ENCODE measurements at regions not wholly inside any gene's neighbourhood (a gene's known extent, or its start where the extent isn't known, plus 50 kb on each side); places are given as distances from the start of the nearest gene placed in this dataset.
"Not testable (repeated sequence)": the region's sequence is repeated elsewhere in the genome, so short reads cannot be mapped to it uniquely, and the experiment has no call there.

DNA sequence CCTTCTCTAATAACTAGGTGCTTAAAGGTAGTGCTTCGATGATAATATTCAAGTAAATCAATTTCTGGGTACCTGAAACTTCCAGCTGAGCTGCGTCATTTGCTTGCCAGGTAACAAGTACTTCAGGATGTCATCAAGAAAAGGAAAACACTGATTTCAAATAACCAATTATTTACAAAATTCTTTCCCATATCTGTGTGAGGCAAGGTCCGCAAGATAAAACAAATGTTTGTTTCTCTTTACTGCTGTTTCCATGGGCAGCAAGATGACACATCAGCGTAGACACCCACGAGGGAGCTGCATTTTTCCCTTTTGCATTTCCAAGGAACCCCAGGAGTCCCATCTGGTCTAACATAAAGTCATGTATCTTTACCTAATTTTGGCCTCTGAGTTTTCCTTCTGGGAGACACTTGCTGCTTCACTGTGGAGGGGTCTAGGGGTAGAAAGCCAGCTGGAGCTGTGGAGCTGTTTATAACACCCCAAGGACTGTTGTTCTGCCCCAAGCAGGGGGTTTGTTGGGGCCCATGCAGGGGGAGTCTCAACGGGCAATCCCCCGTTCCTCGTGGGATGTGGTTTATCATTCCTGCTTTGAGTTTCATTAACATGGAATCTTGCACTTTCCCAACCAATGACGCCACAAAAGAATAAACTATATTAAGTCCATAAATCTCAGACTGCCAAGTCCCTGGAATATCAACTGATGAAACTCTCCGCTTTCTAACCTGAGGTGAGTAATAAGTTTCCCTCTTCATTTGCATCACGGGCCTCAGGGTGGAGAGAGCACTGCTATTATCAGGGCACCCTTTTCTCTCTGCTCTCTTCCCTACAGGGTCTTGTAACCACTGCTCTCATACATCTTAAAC is 112.8 kb upstream of the PELI2 start:
- no peak for DNase-seq
- Histone ChIP-seq H3K27ac (peak overlapping the region in 8 of 10 donors; percentile 11 to 75 (median 59)), H3K4me3 (peak overlapping the region in 7 of 10 donors; percentile 1 to 39 (median 32)), H3K27me3 (peaks cover 0 to 5% (median 0%) of the 10 kb centered on the region in 7 donors), H3K36me3 (no peaks in the 10 kb centered on the region), H3K4me1 (peaks cover 0 to 18% (median 0%) of the 10 kb centered on the region in 9 donors), H3K9me3 (peaks cover 0 to 18% (median 0%) of the 10 kb centered on the region in 11 donors)
- 51 to 55% methylated on average over 11 of the region's 11 CpGs for WGBS, 2 donors
- ATAC-seq: peak in 7 of 8 donors; percentile 39 to 72 (median 69)
- TF ChIP-seq, protein P1, sequence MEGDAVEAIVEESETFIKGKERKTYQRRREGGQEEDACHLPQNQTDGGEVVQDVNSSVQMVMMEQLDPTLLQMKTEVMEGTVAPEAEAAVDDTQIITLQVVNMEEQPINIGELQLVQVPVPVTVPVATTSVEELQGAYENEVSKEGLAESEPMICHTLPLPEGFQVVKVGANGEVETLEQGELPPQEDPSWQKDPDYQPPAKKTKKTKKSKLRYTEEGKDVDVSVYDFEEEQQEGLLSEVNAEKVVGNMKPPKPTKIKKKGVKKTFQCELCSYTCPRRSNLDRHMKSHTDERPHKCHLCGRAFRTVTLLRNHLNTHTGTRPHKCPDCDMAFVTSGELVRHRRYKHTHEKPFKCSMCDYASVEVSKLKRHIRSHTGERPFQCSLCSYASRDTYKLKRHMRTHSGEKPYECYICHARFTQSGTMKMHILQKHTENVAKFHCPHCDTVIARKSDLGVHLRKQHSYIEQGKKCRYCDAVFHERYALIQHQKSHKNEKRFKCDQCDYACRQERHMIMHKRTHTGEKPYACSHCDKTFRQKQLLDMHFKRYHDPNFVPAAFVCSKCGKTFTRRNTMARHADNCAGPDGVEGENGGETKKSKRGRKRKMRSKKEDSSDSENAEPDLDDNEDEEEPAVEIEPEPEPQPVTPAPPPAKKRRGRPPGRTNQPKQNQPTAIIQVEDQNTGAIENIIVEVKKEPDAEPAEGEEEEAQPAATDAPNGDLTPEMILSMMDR (IDR thresholded peaks at IDR 0.05): no peak
- intact Hi-C loops (cut with DNase I): no loop called here

DNA sequence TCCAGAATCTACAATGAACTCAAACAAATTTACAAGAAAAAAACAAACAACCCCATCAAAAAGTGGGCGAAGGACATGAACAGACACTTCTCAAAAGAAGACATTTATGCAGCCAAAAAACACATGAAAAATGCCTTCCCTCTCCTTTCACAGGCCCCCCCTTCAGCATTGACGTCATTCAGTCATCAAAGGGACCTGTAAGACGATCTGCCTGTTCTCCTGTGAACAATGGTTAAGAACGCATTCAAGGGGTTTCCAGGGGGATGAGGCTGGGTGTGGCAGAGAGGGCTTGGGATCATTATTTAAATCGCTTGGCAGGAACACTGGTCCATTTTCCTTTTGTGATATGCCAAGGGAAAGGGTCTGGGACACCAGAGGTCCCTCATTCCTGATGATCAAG is 110.7 kb upstream of the PELI2 start:
- H3K36me3 ChIP-seq; DNase-seq; H3K27me3 ChIP-seq; H3K4me3 ChIP-seq; ATAC-seq; H3K27ac ChIP-seq; intact Hi-C loops (cut with DNase I): not testable (repeated sequence)
- WGBS, 2 donors: 78% methylated on average over 5 of the region's 5 CpGs
- Histone ChIP-seq H3K9me3 (peaks cover 0 to 28% (median 0%) of the 10 kb centered on the region in 11 donors), H3K4me1 (peaks cover 0 to 18% (median 0%) of the 10 kb centered on the region in 9 donors)

- WGBS, 2 donors: 69% methylated on average over 1 of the region's 1 CpG
- Histone ChIP-seq H3K4me3 (no peak overlapping the region), H3K27ac (no peak overlapping the region), H3K36me3 (no peaks in the 10 kb centered on the region), H3K27me3 (peaks cover 0 to 5% (median 0%) of the 10 kb centered on the region in 7 donors), H3K4me1 (peaks cover 0 to 18% (median 0%) of the 10 kb centered on the region in 9 donors), H3K9me3 (peaks cover 0 to 28% (median 0%) of the 10 kb centered on the region in 11 donors)
- no peak for ATAC-seq
- TF ChIP-seq, protein P1 (IDR thresholded peaks at IDR 0.05): no peak
- no peak for DNase-seq
- intact Hi-C loops (cut with DNase I): no loop called here
These were observed 110.1 kb upstream of the PELI2 start for GRCh38 chr14:56008150-56008549.

- DNase-seq; intact Hi-C loops (cut with DNase I): not testable (repeated sequence)
These were observed 109.5 kb upstream of the PELI2 start for GRCh38 chr14:56008661-56009060.

GRCh38 chr14:56023661-56024081 is 94.5 kb upstream of the PELI2 start:
- intact Hi-C loops (cut with DNase I): no loop called here
- Histone ChIP-seq H3K4me1 (peaks cover 0 to 13% (median 6%) of the 10 kb centered on the region in 9 donors), H3K27ac (no peak overlapping the region), H3K36me3 (no peaks in the 10 kb centered on the region), H3K27me3 (no peaks in the 10 kb centered on the region), H3K4me3 (no peak overlapping the region), H3K9me3 (peaks cover 0 to 6% (median 0%) of the 10 kb centered on the region in 11 donors)
- 76 to 83% methylated on average over 2 of the region's 2 CpGs for WGBS, 2 donors
- TF ChIP-seq, protein P1 (IDR thresholded peaks at IDR 0.05): no peak
- DNase-seq: no peak
- ATAC-seq: no peak

More at GRCh38 chr14:56008661-56009060, 109.5 kb upstream of the PELI2 start:
- WGBS, 2 donors: 76 to 96% methylated on average over 3 of the region's 3 CpGs
- not testable (repeated sequence) for H3K27me3 ChIP-seq, H3K27ac ChIP-seq, ATAC-seq, H3K36me3 ChIP-seq, H3K4me3 ChIP-seq
- H3K9me3 ChIP-seq: peaks cover 0 to 28% (median 0%) of the 10 kb centered on the region in 11 donors
- H3K4me1 ChIP-seq: peaks cover 0 to 18% (median 0%) of the 10 kb centered on the region in 9 donors
